ES-I3 (cell line): ENCODE measurements at regions not wholly inside any gene's neighbourhood (a gene's known extent, or its start where the extent isn't known, plus 50 kb on each side); places are given as distances from the start of the nearest gene placed in this dataset.
"Not testable (repeated sequence)": the region's sequence is repeated elsewhere in the genome, so short reads cannot be mapped to it uniquely, and the experiment has no call there.

ENCODE experiments used
- H3K36me3 ChIP-seq: 2 replicates; pipeline ENCODE4 v1.6.1; 2013; ENCODE audit warnings: mild to moderate bottlenecking, low read length, control low read depth, moderate library complexity; ENCODE audit not compliant: insufficient read depth
- H3K4me1 ChIP-seq: 2 replicates; pipeline ENCODE4 v1.6.1; 2013; ENCODE audit warnings: mild to moderate bottlenecking, control low read depth, low read length; ENCODE audit not compliant: insufficient read depth
- H3K9ac ChIP-seq: 2 replicates; pipeline ENCODE4 v1.6.1; 2013; ENCODE audit warnings: low read depth, mild to moderate bottlenecking, low read length, moderate library complexity
- H3K9me3 ChIP-seq: 2 replicates; pipeline ENCODE4 v1.6.1; 2013; ENCODE audit warnings: mild to moderate bottlenecking, low read length, moderate library complexity; ENCODE audit not compliant: control insufficient read depth, insufficient read depth

DNA sequence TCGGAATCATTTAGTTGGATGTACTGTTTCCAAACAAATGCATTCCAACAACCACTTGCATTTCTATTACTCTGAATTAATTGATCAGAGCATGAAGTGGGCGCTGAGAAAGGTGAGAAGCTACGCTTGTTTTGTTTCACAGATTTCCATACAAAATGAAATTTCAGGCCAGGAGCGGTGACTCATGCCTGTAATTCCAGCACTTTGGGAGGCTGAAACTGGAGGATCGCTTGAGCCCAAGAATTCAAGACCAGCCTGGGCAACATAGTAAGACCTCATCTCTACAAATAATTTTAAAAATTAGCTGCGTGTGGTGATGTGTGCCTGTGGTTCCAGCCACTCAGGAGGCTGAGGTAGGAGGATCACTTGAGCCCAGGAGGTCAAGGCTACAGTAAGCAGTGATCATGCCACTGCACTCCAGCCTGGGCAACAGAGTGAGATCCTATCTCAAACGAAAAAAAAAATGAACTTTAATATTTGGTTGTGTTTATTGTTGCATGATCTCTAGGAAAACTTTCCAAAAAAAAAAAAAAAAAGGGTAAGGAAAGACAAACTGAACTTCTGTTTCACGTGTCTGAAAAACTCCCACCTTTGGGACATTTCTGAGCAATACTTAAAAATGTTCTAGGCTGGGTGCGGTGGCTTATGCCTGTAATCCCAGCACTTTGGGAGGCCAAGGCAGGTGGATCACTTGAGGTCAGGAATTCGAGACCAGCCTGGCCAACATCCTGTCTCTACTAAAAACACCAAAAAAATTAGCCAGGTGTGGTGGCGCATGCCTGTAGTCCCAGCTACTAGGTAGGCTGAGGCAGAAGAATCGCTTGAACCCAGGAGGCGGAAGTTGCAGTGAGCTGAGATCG is 103.1 kb downstream of the TFAP2A start:
- not testable (repeated sequence) for H3K9ac ChIP-seq, H3K9me3 ChIP-seq, H3K36me3 ChIP-seq
- H3K4me1 ChIP-seq = peaks cover 42% of the 10 kb centered on the region

- Histone ChIP-seq H3K9me3 (no peaks in the 10 kb centered on the region), H3K9ac (no peak overlapping the region), H3K36me3 (no peaks in the 10 kb centered on the region), H3K4me1 (peaks cover 41% of the 10 kb centered on the region)
Observed at GRCh38 chr6:10310826-10311225, 104.0 kb downstream of the TFAP2A start.

DNA sequence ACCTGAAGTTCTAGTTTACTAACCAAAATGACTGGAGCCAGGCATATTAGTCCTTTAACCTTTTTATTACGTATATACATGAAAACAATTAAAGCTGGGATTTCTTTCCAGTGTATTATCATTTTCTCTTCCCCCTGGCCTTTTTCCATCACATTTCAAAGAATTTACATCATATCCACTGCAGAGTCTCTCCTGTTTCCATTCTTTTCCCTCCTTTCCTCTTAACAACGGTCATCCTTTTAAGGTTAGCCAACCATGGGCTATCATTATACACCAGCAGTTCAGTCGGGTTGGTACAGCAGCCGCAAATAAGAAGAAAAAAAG is 104.6 kb downstream of the TFAP2A start:
- no peak overlapping the region for H3K9ac ChIP-seq
- H3K9me3 ChIP-seq = no peaks in the 10 kb centered on the region
- H3K36me3 ChIP-seq = no peaks in the 10 kb centered on the region
- peaks cover 39% of the 10 kb centered on the region for H3K4me1 ChIP-seq

- Histone ChIP-seq H3K36me3 (no peaks in the 10 kb centered on the region), H3K9me3 (no peaks in the 10 kb centered on the region), H3K4me1 (peaks cover 38% of the 10 kb centered on the region), H3K9ac (no peak overlapping the region)
Observed at GRCh38 chr6:10309457-10310329, 105.2 kb downstream of the TFAP2A start.

DNA sequence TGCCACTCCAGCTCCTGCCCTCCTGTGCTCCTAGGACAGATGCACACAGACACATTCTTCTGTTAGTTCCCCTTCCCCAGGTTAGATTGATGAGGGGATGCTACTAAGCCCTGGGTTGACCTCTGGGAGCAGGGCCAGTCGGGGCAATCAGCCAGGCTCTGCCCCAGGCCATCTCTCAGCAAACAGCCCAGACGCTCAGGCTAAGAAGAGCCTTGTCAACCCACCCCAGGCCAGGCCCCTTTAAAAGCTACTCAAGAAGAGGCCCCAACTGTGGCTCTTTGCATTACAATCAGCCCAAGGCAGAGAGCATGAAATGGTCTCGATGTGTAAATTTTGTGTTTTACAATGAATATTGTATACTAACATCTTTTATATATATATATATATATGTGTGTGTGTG is 107.4 kb downstream of the TFAP2A start:
- H3K9ac ChIP-seq = no peak overlapping the region
- H3K9me3 ChIP-seq = no peaks in the 10 kb centered on the region
- H3K4me1 ChIP-seq = peaks cover 33% of the 10 kb centered on the region
- no peaks in the 10 kb centered on the region for H3K36me3 ChIP-seq

- Histone ChIP-seq H3K9ac (no peak overlapping the region), H3K9me3 (no peaks in the 10 kb centered on the region), H3K36me3 (no peaks in the 10 kb centered on the region), H3K4me1 (peaks cover 30% of the 10 kb centered on the region)
Observed at GRCh38 chr6:10307028-10307427, 107.8 kb downstream of the TFAP2A start.

- H3K9me3 ChIP-seq = no peaks in the 10 kb centered on the region
- peaks cover 25% of the 10 kb centered on the region for H3K4me1 ChIP-seq
- H3K36me3 ChIP-seq = no peaks in the 10 kb centered on the region
- no peak overlapping the region for H3K9ac ChIP-seq
Observed at GRCh38 chr6:10305790-10306415, 109.0 kb downstream of the TFAP2A start.

- Histone ChIP-seq H3K36me3 (no peaks in the 10 kb centered on the region), H3K4me1 (peaks cover 9% of the 10 kb centered on the region), H3K9ac (no peak overlapping the region), H3K9me3 (no peaks in the 10 kb centered on the region)
Observed at GRCh38 chr6:10303608-10304506, 111.0 kb downstream of the TFAP2A start.

DNA sequence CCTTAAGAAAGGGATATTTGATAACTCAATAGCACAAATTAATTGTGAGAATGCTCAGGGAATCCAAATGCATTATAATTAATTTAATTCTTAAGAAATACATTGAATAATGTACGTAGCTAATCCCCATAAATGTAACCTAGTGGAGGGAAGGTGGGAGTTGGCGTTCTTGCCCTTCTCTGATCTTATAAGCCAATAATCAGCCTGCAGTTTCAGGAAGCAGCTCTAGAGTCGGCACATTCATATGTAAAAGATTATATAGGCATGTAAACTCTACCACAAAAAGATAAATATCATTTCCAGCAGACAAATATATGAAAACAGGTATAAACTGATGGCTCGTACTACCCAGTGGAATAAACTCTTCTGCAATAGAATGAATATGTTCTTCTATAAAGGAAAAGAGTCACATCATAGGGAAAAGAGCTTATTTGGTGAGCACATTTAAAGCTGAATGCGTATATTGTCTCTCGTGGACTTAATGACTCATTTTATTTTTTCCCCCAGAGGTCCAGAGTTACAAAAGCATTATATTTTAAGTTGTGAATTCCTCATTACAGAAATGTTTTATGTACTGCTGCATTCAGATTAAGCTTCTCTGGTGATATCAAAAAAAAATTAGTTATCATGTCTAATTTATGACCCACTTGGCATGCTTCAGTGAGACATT is 112.2 kb downstream of the TFAP2A start:
- H3K4me1 ChIP-seq = peaks cover 9% of the 10 kb centered on the region

GRCh38 chr6:10300071-10300470 is 114.8 kb downstream of the TFAP2A start:
- no peak overlapping the region for H3K9ac ChIP-seq
- H3K4me1 ChIP-seq = no peaks in the 10 kb centered on the region
- no peaks in the 10 kb centered on the region for H3K36me3 ChIP-seq
- H3K9me3 ChIP-seq = no peaks in the 10 kb centered on the region

More for the DNA sequence above, 112.2 kb downstream of the TFAP2A start:
- Histone ChIP-seq H3K9ac (no peak overlapping the region), H3K9me3 (no peaks in the 10 kb centered on the region), H3K36me3 (no peaks in the 10 kb centered on the region)

DNA sequence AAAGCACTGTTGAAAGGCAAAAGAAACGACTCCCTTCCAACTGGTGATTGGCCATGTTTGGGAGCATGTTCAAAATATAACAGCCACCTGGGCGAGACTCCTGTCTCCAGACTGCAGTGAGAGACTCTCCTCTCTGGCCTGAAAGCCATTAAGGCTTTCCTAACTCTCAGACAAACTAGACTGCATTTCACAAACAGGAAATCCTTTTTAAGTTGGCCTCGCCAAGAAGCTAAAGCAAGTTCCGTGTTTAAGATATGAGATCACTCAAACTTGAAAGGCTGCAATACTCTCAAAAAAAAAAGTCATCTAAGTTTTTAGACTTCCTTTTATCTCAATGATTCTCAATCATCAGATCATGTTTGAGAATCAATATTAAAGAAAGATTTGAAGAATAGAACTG is 117.0 kb downstream of the TFAP2A start:
- Histone ChIP-seq H3K9me3 (no peaks in the 10 kb centered on the region), H3K9ac (no peak overlapping the region), H3K36me3 (no peaks in the 10 kb centered on the region), H3K4me1 (no peaks in the 10 kb centered on the region)

- no peaks in the 10 kb centered on the region for H3K4me1 ChIP-seq
- no peaks in the 10 kb centered on the region for H3K36me3 ChIP-seq
- no peaks in the 10 kb centered on the region for H3K9me3 ChIP-seq
- H3K9ac ChIP-seq = no peak overlapping the region
Observed at GRCh38 chr6:10278746-10279145, 136.1 kb downstream of the TFAP2A start.

DNA sequence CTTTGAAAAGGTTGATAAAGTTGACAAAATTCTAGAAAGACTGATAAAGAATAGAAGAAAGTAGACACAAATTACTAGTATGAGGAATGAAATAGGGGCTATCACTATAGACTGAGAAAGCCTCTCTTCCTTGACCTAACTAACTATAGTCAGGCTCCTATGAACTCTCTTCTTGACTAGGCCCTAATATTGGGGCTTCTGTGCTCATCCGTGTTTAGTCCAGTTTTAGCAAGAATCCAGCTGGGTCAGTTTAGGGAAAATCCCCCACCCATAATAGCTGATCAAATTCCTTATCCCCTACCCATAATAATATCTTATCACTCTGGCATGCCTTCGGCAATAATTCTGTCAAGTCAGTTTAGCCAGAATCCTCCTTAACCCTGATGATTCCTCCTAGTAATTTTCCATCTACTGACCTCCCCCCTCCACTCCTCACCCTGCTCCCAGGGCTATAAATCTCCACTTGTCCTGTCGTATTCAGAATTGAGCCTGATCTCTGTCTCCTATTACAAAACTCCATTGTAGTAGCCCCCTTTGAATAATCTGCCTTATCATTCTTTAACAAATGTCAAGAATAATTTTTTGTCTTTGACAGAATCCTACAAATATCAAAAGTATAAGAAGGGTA is 138.1 kb downstream of the TFAP2A start:
- Histone ChIP-seq H3K4me1 (peaks cover 5% of the 10 kb centered on the region; the same call in 1 of the 2 replicates), H3K9ac (no peak overlapping the region), H3K9me3 (no peaks in the 10 kb centered on the region), H3K36me3 (no peaks in the 10 kb centered on the region)
